ENCODE measurements at regions not wholly inside any gene's neighbourhood (a gene's known extent, or its start where the extent isn't known, plus 50 kb on each side); places are given as distances from the start of the nearest gene placed in this dataset.

- peaks cover 0 to 1% (median 0%) of the 10 kb centered on the region in 4 donors for H3K36me3 ChIP-seq (ENCODE audit: control insufficient read depth in 4 of 4, insufficient read depth in 3 of 4, low read depth in 1 of 4, low read length in 3 of 4)
Observed at GRCh38 chr2:18381386-18381785, 179.1 kb downstream of the RDH14 start.

GRCh38 chr2:18380321-18380720 is 180.1 kb downstream of the RDH14 start:
- Histone ChIP-seq H3K9me3 (ENCODE audit: control insufficient read depth in 4 of 4, low read length in 3 of 4) (no peaks in the 10 kb centered on the region), H3K27ac (ENCODE audit: low read depth in 1 of 2, low read length in 2 of 2) (no peak overlapping the region), H3K4me1 (ENCODE audit: control insufficient read depth in 4 of 4, insufficient read depth in 4 of 4, low read length in 3 of 4) (no peaks in the 10 kb centered on the region), H3K4me3 (ENCODE audit: low read depth in 1 of 3, low read length in 3 of 3) (no peak overlapping the region), H3K9ac (ENCODE audit: low read depth in 1 of 2, low read length in 2 of 2) (no peak overlapping the region), H3K27me3 (ENCODE audit: control insufficient read depth in 4 of 4, insufficient read depth in 4 of 4, low read length in 3 of 4) (no peaks in the 10 kb centered on the region), H3K36me3 (ENCODE audit: control insufficient read depth in 4 of 4, insufficient read depth in 3 of 4, low read depth in 1 of 4, low read length in 3 of 4) (peaks cover 0 to 1% (median 0%) of the 10 kb centered on the region in 4 donors)
- 57% methylated on average over 3 of the region's 3 CpGs for WGBS
- DNase-seq (ENCODE audit: low spot score) = no peak
- TF ChIP-seq YY1 (IDR thresholded peaks at IDR 0.05) = no peak

More at GRCh38 chr2:18381386-18381785, 179.1 kb downstream of the RDH14 start:
- no peak overlapping the region for H3K4me3 ChIP-seq (ENCODE audit: low read depth in 1 of 3, low read length in 3 of 3)
- no peaks in the 10 kb centered on the region for H3K9me3 ChIP-seq (ENCODE audit: control insufficient read depth in 4 of 4, low read length in 3 of 4)
- no peak for DNase-seq (ENCODE audit: low spot score)
- H3K27me3 ChIP-seq (ENCODE audit: control insufficient read depth in 4 of 4, insufficient read depth in 4 of 4, low read length in 3 of 4) = no peaks in the 10 kb centered on the region
- H3K27ac ChIP-seq (ENCODE audit: low read depth in 1 of 2, low read length in 2 of 2) = no peak overlapping the region
- no peaks in the 10 kb centered on the region for H3K4me1 ChIP-seq (ENCODE audit: control insufficient read depth in 4 of 4, insufficient read depth in 4 of 4, low read length in 3 of 4)
- H3K9ac ChIP-seq (ENCODE audit: low read depth in 1 of 2, low read length in 2 of 2) = no peak overlapping the region
- TF ChIP-seq RAD21 (IDR thresholded peaks at IDR 0.05) = no peak
- TF ChIP-seq YY1 (IDR thresholded peaks at IDR 0.05) = no peak
- TF ChIP-seq MAX (IDR thresholded peaks at IDR 0.05) = no peak
- no peak for TF ChIP-seq HNF4A (conservative IDR thresholded peaks at IDR 0.05)
- no peak for TF ChIP-seq ATF3 (IDR thresholded peaks at IDR 0.05)
- no peak for TF ChIP-seq FOXA1 (IDR thresholded peaks at IDR 0.05)
- no peak for TF ChIP-seq CTCF (IDR thresholded peaks at IDR 0.05; ENCODE audit: low read depth, low read length, missing input control)
- TF ChIP-seq GABPA (IDR thresholded peaks at IDR 0.05 in 1 of 2, conservative IDR thresholded peaks at IDR 0.05 in 1 of 2) = no peak
- TF ChIP-seq ZBTB33 (IDR thresholded peaks at IDR 0.05) = no peak
- TF ChIP-seq FOXA2 (IDR thresholded peaks at IDR 0.05) = no peak
- no peak for TF ChIP-seq EGR1 (IDR thresholded peaks at IDR 0.05; ENCODE audit: low read depth in 2 of 2)
- TF ChIP-seq JUND (IDR thresholded peaks at IDR 0.05) = no peak
- no peak for TF ChIP-seq RXRA (IDR thresholded peaks at IDR 0.05)
- no peak for TF ChIP-seq SP1 (IDR thresholded peaks at IDR 0.05)
- TF ChIP-seq HNF4G (IDR thresholded peaks at IDR 0.05) = no peak

GRCh38 chr2:18379870-18380269 is 180.6 kb downstream of the RDH14 start:
- Histone ChIP-seq H3K27ac (ENCODE audit: low read depth in 1 of 2, low read length in 2 of 2) (no peak overlapping the region), H3K4me1 (ENCODE audit: control insufficient read depth in 4 of 4, insufficient read depth in 4 of 4, low read length in 3 of 4) (no peaks in the 10 kb centered on the region), H3K36me3 (ENCODE audit: control insufficient read depth in 4 of 4, insufficient read depth in 3 of 4, low read depth in 1 of 4, low read length in 3 of 4) (peaks cover 0 to 1% (median 0%) of the 10 kb centered on the region in 4 donors), H3K27me3 (ENCODE audit: control insufficient read depth in 4 of 4, insufficient read depth in 4 of 4, low read length in 3 of 4) (no peaks in the 10 kb centered on the region), H3K4me3 (ENCODE audit: low read depth in 1 of 3, low read length in 3 of 3) (no peak overlapping the region), H3K9me3 (ENCODE audit: control insufficient read depth in 4 of 4, low read length in 3 of 4) (no peaks in the 10 kb centered on the region), H3K9ac (ENCODE audit: low read depth in 1 of 2, low read length in 2 of 2) (no peak overlapping the region)
- 58% methylated on average over 7 of the region's 7 CpGs for WGBS
- no peak for DNase-seq (ENCODE audit: low spot score)
- TF ChIP-seq GABPA (IDR thresholded peaks at IDR 0.05 in 1 of 2, conservative IDR thresholded peaks at IDR 0.05 in 1 of 2) (no peak), RAD21 (IDR thresholded peaks at IDR 0.05) (no peak), NR2F2 (IDR thresholded peaks at IDR 0.05) (no peak), JUND (IDR thresholded peaks at IDR 0.05) (no peak), EGR1 (IDR thresholded peaks at IDR 0.05; ENCODE audit: low read depth in 2 of 2) (no peak), FOXA1 (IDR thresholded peaks at IDR 0.05) (no peak), MAX (IDR thresholded peaks at IDR 0.05) (no peak), ATF3 (IDR thresholded peaks at IDR 0.05) (no peak), TAF1 (conservative IDR thresholded peaks at IDR 0.05) (no peak), FOXA2 (IDR thresholded peaks at IDR 0.05) (no peak), REST (IDR thresholded peaks at IDR 0.05) (no peak), YY1 (IDR thresholded peaks at IDR 0.05) (no peak), HNF4G (IDR thresholded peaks at IDR 0.05) (no peak)

Data from liver (tissue), 8 donors.